NCI-H774 (cell line): ENCODE measurements at regions not wholly inside any gene's neighbourhood (a gene's known extent, or its start where the extent isn't known, plus 50 kb on each side); places are given as distances from the start of the nearest gene placed in this dataset.

Experiments
- DNase-seq: peaks from one replicate; lab custom pipeline; 2025; lab: John Stamatoyannopoulos, UW

DNA sequence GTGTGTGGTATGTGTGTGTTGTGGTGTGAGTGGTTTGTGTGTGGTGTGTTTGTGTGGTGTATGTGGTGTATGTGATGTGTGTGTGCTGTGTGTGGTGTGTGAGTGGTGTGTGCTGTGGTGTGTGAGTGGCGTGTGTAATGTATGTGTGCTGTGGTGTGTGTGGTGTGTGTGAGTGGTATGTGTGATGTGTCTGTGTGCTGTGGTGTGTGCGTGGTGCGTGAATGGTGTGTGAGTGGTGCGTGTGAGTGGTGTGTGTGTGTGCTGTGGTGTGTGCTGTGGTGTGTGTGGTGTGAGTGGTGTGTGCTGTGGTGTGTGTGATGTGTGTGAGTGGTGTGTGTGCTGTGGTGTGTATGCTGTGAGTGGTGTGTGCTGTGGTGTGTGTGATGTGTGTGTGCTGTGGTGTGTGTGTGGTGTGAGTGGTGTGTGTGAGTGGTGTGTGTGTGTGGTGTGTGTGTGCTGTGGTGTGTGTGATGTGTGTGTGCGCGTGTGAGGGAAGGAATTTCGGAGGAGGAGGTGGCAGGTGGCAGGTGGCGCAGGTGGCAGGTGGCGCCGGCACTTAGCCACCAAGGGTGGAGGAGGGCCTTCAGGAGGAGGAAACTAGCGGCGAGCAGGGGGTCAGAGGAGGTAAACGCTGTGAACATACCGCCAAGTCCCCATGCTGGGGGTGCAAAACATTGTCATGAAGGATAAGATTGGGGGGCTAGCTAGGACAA lies 191.8 kb downstream of the MELK start:
- peak; percentile 71 for DNase-seq

DNA sequence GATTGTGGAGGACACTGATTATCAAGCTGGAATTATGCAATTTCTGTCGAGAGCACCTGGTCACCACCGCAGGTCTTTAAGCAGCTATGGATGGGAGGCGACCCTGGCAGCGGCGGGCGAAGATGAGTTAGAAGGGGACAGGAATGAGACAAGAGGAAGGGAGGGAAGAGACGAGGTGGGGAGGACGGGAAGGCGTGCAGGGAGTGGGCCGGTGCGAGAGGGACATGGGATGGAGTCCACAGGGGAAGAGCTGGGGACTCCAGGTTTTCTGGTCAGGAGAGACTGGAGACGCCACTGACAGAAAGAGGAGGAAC lies 192.3 kb downstream of the MELK start:
- no peak for DNase-seq

DNA sequence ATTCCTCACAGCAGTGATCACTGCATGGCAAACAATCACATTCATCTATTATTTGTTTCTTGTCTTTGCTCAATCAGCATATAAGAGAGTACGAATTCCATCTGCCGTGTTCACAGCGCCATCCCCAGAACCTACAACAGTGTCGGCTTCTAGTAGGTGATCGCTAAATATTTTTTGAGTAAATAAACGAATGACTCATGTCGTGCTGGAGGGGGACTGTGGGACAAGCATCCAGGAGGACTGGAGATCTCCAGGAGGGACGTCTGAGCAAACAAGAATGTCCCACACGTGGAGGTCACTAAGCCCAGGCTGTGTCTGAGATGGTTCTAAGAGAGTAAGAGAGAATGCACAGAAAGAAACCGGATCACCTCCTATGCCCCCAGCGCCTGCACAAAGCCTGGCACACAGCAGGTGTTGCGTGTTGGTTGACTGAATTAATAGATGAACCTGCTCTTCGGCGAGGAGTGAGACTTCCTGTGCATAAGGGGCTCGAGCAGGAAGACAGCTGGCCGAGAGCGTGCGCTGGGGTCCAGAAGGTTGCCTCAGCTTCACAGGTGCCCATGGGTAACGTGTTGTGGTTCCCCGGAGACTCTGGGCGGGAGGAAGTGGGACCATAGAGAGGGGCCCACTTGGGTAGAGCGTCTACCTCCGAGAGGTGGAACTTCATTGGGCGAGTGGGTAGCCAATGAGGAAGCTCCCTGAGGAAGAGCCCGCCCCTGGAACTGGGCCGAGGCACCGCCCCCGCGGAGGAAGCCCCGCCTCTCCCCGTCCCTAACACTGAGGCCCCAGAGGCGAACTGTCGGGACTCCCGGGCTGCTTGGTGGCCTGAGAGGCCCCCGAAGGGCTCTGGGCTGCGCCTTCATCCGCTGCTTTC lies 193.0 kb downstream of the MELK start:
- peak; percentile 96 for DNase-seq

DNA sequence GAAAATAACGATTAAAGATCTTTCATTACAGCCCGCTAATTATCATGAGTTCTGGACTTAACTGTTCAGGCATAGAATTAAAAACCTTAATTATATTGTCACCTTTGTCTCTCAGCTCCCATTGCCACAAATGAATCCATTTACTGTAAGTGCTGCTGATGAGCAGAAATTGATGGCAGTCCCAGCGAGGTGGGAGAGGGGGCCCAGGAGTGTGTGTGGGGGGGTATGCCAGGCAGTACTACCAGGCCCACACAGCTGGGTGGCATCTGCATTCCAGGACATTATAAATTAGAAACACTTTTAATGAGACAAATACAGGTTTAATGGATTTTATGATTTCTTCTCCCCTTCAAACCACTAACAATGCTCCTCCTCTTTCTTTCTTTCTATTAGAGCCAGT lies 196.0 kb downstream of the MELK start:
- DNase-seq: no peak

DNA sequence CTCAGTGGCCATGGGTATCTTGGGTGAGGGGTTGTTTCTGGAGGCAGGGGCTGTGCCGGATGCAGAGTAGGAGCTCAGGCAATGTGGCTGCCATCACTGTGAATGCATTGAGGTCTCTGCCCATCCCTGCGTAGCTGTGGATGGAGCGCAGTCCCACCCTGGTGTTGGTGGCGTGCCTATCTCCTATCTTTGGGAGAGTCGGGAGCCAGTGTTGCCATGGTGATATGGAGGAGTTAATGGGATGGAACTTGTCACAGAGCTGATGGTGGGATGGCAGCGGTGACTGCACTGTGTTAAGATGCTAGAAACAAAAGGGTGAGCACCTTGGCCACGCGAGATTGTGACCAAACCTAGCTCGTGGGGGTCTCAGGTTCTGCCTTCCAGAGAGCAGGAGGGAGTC lies 197.3 kb downstream of the MELK start:
- no peak for DNase-seq

DNA sequence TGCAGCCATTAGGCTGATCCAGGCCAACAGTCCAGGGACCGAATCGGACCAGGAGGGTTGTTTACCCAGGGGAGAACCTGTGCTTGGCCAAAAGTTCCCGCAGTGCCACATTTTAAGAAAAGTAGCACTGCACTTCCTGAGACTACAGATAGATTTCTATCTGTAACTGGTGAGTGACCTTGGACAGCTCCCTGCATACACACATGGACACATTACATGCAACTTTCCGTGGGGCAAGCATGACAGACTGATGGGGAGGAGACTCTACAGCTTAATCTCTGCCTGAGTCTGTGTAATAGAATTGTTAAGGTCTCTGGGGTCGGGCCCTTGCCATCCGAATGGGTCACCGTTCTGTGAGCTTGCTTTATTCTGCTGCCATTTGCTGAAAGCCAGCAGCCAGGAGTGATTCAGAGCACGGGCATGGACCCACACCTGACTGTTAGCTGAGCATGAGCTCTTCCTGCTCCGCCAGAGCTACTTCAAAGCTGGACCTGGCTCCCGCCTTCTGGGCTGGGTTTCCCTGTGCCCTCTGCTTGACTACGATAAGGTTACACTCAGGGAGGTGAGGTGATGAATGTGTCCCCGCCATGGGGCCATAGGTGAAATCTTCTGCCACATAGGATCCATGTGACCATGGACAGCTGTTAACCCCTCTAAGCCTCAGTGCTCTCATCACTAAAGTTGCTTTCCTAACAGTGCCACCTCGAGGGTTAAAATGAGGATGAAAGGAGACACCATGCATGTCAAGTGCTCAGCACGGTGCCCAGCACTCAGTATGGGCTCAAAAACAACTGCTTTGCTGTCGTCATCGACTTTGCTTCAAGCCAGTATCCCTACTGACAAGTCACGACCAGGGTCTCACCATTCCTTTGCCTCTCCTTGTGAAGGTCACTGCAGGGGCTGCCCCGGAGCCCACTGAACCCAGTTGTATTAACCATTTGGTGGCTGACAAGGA lies 200.0 kb downstream of the MELK start:
- DNase-seq: no peak

DNA sequence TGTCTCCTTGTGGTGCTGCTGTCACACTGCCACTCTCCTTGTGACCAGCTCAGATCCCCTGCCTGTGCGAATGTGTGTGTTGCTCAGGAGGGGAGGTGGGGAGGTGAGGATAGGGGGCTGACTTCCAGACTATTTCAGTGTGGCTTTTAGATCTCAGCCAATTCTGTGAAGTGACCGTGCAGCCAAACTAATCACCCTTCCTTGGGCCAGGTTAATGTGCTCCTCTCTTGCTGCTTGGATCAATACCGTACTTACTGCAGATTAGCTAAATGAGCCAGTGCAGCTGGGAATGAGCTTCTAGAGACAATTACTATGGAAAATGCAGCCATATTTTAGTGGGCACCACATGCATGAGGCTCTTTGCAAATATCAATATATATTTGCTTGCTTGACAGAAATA lies 206.0 kb downstream of the MELK start:
- DNase-seq: no peak

DNA sequence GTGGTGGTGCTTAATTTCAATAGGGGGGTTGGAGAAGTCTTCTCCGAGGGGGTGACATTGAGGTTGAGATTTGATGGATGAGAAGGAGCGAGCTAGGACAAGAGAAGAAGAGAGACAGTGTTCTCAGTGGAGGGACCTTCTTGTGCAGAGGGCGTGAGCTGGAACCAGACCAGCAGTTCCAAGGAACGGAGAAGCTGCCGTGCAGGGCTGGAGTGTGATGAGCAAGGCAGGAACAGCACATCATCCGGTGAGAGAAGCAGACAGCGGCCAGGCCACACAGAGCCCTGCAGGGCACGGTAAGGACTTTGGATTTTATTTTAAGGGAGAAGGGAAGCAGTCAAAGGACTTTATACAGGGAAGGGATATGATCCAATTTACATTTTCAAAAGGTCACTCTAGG lies 206.9 kb downstream of the MELK start:
- no peak for DNase-seq

DNA sequence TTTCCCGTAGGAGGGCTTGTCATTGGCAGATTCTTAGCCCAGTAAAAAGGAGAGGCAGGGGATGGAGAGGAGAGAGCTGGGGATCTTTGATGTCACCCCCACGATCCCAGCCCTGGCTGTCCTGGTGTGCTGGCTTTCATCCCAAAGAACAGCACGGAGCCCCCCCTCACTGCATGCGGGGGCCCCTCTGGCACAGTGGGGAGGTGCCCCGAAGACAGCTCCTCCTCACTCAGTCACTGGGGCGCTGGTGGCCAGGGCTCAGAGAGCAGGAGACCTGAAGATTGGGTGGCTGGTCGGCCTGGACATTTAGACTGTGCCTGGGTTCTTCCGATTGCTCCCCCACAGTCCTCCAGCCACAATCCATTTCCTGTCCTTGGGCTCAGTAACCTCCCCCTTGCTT lies 207.5 kb downstream of the MELK start:
- DNase-seq: no peak

DNA sequence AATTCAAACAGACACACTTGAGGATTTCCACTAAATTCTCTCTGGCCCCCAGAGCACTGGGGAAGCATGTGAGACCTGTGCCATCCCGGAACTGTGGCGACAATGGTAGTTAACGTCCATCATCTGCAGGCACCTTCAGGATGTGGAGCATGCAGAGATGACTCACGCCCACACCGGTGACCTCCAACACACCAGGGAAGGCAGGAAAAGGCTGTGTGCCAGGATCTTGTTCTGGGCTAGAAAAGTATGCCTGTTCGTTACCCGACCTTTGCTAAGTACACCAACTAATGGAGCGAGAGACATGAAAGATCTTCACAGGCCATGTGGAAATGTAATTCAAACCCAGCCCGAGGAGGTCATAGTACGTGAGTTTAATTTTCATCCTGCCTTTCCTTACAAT lies 208.8 kb downstream of the MELK start:
- no peak for DNase-seq
